Prostate gland (tissue), 2 donors: ENCODE measurements at regions not wholly inside any gene's neighbourhood (a gene's known extent, or its start where the extent isn't known, plus 50 kb on each side); places are given as distances from the start of the nearest gene placed in this dataset.

ENCODE experiments used
- CTCF ChIP-seq, 4 experiments: fragments of 200-600 bp in 2 of 4; fragments of 450-650 bp in 2 of 4; sonication (generic) in 2 of 4; IDR thresholded peaks; 1 replicate in 3 of 4; 2 replicates in 1 of 4; pipeline ENCODE4 v1.5.1; 2016 to 2019; ENCODE audit warnings: antibody characterized with exemption in 4 of 4, mild to moderate bottlenecking in 2 of 4, moderate library complexity in 2 of 4
- POLR2A ChIP-seq: fragments of 450-650 bp; IDR thresholded peaks from one replicate; pipeline ENCODE4 v1.6.1; 2016; ENCODE audit warnings: antibody characterized with exemption, mild to moderate bottlenecking

- TF ChIP-seq CTCF (IDR thresholded peaks at IDR 0.05), result no peak
- no peak for TF ChIP-seq POLR2A
Measured at GRCh38 chr10:129107525-129107924, 359.5 kb upstream of the MGMT start.
